Transverse colon (tissue), 4 donors: ENCODE measurements at regions not wholly inside any gene's neighbourhood (a gene's known extent, or its start where the extent isn't known, plus 50 kb on each side); places are given as distances from the start of the nearest gene placed in this dataset.

Experiments
- CTCF ChIP-seq, 5 experiments: fragments of 200-600 bp in 3 of 5; fragments of 450-650 bp in 2 of 5; sonication (generic) in 3 of 5; IDR thresholded peaks; 1 replicate in 2 of 5; 2 replicates in 3 of 5; pipeline ENCODE4 v1.5.1; 2016 to 2017; ENCODE audit warnings: antibody characterized with exemption in 5 of 5, inconsistent platforms in 3 of 5, mild to moderate bottlenecking in 2 of 5, moderate library complexity in 1 of 5
- POLR2A ChIP-seq: fragments of 450-650 bp; IDR thresholded peaks from one replicate; pipeline ENCODE4 v1.6.1; 2016; ENCODE audit warnings: antibody characterized with exemption, mild to moderate bottlenecking, moderate library complexity
- POLR2AphosphoS5 ChIP-seq, 3 donors: sonication (generic); formaldehyde crosslinking; IDR thresholded peaks; one replicate each; pipeline ENCODE4 v1.6.1; 2016; ENCODE audit warnings: antibody characterized with exemption in 3 of 3

GRCh38 chr9:94207781-94208180 is 51.3 kb upstream of the ZNF169 start:
- no peak for TF ChIP-seq POLR2AphosphoS5 (IDR thresholded peaks at IDR 0.05)
- TF ChIP-seq CTCF (IDR thresholded peaks at IDR 0.05) = no peak
- TF ChIP-seq POLR2A = no peak
